Right atrium auricular region (tissue), 2 donors: ENCODE measurements at regions not wholly inside any gene's neighbourhood (a gene's known extent, or its start where the extent isn't known, plus 50 kb on each side); places are given as distances from the start of the nearest gene placed in this dataset.

Experiments
- DNase-seq: peaks from one replicate; pipeline ENCODE4 v3.0.0-alpha.2; 2019; ENCODE audit warnings: low spot score
- H3K27ac ChIP-seq, 2 donors: fragments of 200-600 bp; sonication (generic); 1 replicate in 1 of 2; 2 replicates in 1 of 2; pipeline ENCODE4 v1.5.1; 2016 to 2019
- H3K27me3 ChIP-seq, 2 donors: fragments of 200-600 bp; sonication (generic); one replicate each; pipeline versions ENCODE4 v1.5.1 to v1.6.0; 2017 to 2019
- H3K36me3 ChIP-seq: fragments of 200-600 bp; sonication (generic); one replicate; pipeline ENCODE4 v1.5.1; 2016
- H3K4me1 ChIP-seq, 2 donors: fragments of 200-600 bp; sonication (generic); one replicate each; pipeline versions ENCODE4 v1.5.1 to v1.6.0; 2017 to 2019
- H3K4me3 ChIP-seq, 2 donors: fragments of 200-600 bp; sonication (generic); 1 replicate in 1 of 2; 2 replicates in 1 of 2; pipeline ENCODE4 v1.5.1; 2017 to 2019; ENCODE audit warnings: mild to moderate bottlenecking in 1 of 2, moderate library complexity in 1 of 2
- H3K9me3 ChIP-seq, 2 donors: fragments of 200-600 bp; sonication (generic); one replicate each; pipeline ENCODE4 v1.5.1; 2019
- TF ChIP-seq, protein P1 (sequence below), 2 donors: fragments of 200-600 bp; sonication (generic); IDR thresholded peaks; one replicate each; pipeline ENCODE4 v1.5.1; 2019; ENCODE audit warnings: antibody characterized with exemption in 2 of 2

GRCh38 chr10:126770809-126771208 is 100.3 kb upstream of the C10orf90 start:
- no peaks in the 10 kb centered on the region for H3K27me3 ChIP-seq
- no peak overlapping the region for H3K4me3 ChIP-seq
- H3K9me3 ChIP-seq, result no peaks in the 10 kb centered on the region
- DNase-seq, result no peak
- no peaks in the 10 kb centered on the region for H3K36me3 ChIP-seq
- H3K27ac ChIP-seq, result no peak overlapping the region
- H3K4me1 ChIP-seq, result no peaks in the 10 kb centered on the region
- TF ChIP-seq, protein P1, sequence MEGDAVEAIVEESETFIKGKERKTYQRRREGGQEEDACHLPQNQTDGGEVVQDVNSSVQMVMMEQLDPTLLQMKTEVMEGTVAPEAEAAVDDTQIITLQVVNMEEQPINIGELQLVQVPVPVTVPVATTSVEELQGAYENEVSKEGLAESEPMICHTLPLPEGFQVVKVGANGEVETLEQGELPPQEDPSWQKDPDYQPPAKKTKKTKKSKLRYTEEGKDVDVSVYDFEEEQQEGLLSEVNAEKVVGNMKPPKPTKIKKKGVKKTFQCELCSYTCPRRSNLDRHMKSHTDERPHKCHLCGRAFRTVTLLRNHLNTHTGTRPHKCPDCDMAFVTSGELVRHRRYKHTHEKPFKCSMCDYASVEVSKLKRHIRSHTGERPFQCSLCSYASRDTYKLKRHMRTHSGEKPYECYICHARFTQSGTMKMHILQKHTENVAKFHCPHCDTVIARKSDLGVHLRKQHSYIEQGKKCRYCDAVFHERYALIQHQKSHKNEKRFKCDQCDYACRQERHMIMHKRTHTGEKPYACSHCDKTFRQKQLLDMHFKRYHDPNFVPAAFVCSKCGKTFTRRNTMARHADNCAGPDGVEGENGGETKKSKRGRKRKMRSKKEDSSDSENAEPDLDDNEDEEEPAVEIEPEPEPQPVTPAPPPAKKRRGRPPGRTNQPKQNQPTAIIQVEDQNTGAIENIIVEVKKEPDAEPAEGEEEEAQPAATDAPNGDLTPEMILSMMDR (IDR thresholded peaks at IDR 0.05), result no peak

DNA sequence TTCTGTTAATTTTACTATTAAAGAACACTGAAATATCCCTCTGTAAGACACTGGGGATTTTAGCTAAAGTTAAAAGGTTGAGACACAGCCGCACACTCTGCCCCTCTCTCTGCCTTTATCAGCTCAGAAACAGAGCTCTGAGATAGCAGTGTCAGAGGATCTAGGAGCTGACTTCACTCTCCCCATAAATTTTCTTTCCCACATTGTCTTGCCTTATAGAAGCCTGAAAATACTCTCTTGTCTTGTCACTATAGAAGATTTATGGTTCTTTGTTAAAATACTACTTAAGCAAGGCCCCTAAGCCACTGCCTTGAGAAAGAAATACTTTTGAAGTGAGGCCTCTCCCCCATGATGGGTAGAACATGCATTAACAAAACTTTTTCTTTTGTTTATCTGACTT is 105.7 kb upstream of the C10orf90 start:
- Histone ChIP-seq H3K27ac (no peak overlapping the region), H3K36me3 (no peaks in the 10 kb centered on the region), H3K4me3 (no peak overlapping the region), H3K9me3 (no peaks in the 10 kb centered on the region), H3K27me3 (no peaks in the 10 kb centered on the region), H3K4me1 (no peaks in the 10 kb centered on the region)
- TF ChIP-seq, protein P1 (IDR thresholded peaks at IDR 0.05), result no peak
- DNase-seq, result no peak

DNA sequence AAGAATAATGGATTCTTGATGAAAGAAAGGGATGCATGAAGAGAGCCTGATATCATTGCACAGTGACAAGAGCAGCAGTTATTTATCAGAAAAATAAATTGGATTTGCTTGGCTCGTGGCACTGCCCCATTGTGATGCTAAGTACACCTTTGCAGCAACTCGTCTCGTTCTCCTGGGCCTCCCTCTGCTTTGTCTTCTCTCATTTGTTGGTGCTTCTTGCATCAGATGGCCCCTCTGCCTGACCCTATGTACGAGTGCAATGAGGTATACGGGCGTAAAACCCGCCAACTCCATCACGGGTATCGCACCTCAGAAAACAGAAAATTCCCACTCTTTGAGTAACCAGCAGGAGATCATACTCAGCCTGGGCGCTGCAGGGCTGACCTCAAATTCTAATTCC is 107.2 kb upstream of the C10orf90 start:
- Histone ChIP-seq H3K36me3 (no peaks in the 10 kb centered on the region), H3K27ac (no peak overlapping the region), H3K4me1 (no peaks in the 10 kb centered on the region), H3K27me3 (no peaks in the 10 kb centered on the region), H3K9me3 (no peaks in the 10 kb centered on the region), H3K4me3 (no peak overlapping the region)
- TF ChIP-seq, protein P1 (IDR thresholded peaks at IDR 0.05), result no peak
- DNase-seq, result no peak

DNA sequence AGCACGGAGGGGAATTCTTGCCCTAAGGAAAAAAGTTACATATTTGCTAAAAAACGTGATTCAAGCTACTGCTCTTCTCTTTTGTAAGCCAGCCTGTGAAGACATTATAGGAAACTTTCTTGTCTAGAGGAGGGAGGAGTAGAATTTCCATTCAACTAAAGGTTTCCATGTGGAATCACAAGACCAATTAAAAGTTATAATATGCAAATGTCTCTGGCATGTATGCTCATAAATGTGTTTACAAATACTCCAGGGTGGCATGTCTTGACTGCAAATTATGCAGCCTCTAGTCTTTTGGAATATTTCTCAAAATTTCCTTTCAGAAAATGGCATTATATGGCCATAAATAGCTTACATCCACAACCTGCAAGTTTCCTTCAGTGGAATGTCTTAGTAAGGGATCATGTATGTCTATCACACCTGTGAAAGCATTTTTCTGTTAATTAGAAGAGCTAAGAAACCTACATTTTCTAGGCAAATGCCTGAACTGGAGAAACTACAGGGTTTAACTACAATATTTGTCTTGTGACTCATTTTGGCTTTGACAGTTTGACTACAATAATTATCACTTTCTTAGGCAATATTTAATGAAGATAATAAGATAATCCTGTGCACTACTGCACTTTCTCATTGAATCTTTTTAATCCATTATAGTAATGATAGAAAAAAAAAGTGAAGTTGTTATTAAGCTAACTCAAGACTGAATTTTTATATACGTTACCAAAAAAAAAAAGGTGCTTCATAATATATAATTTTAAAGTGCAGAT is 111.1 kb upstream of the C10orf90 start:
- TF ChIP-seq, protein P1 (IDR thresholded peaks at IDR 0.05), result no peak
- Histone ChIP-seq H3K36me3 (no peaks in the 10 kb centered on the region), H3K27me3 (no peaks in the 10 kb centered on the region), H3K27ac (no peak overlapping the region), H3K9me3 (no peaks in the 10 kb centered on the region), H3K4me1 (no peaks in the 10 kb centered on the region), H3K4me3 (no peak overlapping the region)
- no peak for DNase-seq

GRCh38 chr10:126783806-126784557 is 113.5 kb upstream of the C10orf90 start:
- H3K27me3 ChIP-seq, result no peaks in the 10 kb centered on the region
- DNase-seq, result no peak
- TF ChIP-seq, protein P1 (IDR thresholded peaks at IDR 0.05), result no peak
- no peaks in the 10 kb centered on the region for H3K36me3 ChIP-seq
- H3K4me3 ChIP-seq, result no peak overlapping the region
- H3K4me1 ChIP-seq, result no peaks in the 10 kb centered on the region
- H3K9me3 ChIP-seq, result no peaks in the 10 kb centered on the region
- H3K27ac ChIP-seq, result no peak overlapping the region
